ENCODE measurements at regions not wholly inside any gene's neighbourhood (a gene's known extent, or its start where the extent isn't known, plus 50 kb on each side); places are given as distances from the start of the nearest gene placed in this dataset.

DNA sequence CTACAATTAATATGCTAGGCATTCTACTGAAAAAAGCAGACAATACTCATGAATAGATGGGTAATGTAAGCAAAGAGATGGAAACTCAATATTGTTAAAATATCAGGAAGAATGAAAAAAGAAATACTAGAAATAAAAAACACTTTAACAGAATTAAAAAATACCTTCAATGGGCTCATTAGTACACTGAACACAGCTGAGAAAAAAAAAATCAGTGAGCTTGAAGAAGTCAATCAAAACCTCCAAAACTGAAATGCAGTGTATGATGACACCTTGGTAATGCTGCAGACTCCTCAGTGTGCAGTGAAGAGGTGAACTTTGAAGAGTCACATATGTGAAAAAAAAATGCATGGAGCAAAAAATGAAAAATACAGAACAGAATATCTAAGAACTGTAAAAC lies 227.2 kb downstream of the TMEM26 start:
- TF ChIP-seq EP300 (IDR thresholded peaks at IDR 0.05) (no peak), POLR2AphosphoS5 (IDR thresholded peaks at IDR 0.05) (no peak)
- TF ChIP-seq, protein P1, sequence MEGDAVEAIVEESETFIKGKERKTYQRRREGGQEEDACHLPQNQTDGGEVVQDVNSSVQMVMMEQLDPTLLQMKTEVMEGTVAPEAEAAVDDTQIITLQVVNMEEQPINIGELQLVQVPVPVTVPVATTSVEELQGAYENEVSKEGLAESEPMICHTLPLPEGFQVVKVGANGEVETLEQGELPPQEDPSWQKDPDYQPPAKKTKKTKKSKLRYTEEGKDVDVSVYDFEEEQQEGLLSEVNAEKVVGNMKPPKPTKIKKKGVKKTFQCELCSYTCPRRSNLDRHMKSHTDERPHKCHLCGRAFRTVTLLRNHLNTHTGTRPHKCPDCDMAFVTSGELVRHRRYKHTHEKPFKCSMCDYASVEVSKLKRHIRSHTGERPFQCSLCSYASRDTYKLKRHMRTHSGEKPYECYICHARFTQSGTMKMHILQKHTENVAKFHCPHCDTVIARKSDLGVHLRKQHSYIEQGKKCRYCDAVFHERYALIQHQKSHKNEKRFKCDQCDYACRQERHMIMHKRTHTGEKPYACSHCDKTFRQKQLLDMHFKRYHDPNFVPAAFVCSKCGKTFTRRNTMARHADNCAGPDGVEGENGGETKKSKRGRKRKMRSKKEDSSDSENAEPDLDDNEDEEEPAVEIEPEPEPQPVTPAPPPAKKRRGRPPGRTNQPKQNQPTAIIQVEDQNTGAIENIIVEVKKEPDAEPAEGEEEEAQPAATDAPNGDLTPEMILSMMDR (IDR thresholded peaks at IDR 0.05): no peak

All from suprapubic skin (tissue), 4 donors.